GM18868 (cell line): ENCODE measurements at regions not wholly inside any gene's neighbourhood (a gene's known extent, or its start where the extent isn't known, plus 50 kb on each side); places are given as distances from the start of the nearest gene placed in this dataset.
"Not testable (repeated sequence)": the region's sequence is repeated elsewhere in the genome, so short reads cannot be mapped to it uniquely, and the experiment has no call there.

Source experiments
- ATAC-seq: cut with Tn5 transposase; IDR thresholded peaks from one replicate; pipeline ENCODE4 v1.9.1; 2021; ENCODE audit warnings: mild to moderate bottlenecking, moderate library complexity; ENCODE audit not compliant: unreplicated experiment

- ATAC-seq: no peak
These were observed 114.3 kb downstream of the NPIPB5 start for GRCh38 chr16:22624800-22625533.

GRCh38 chr16:22625967-22626366 is 115.3 kb downstream of the NPIPB5 start:
- no peak for ATAC-seq

- no peak for ATAC-seq
These were observed 116.4 kb downstream of the NPIPB5 start for GRCh38 chr16:22627043-22627442.

- no peak for ATAC-seq
These were observed 118.3 kb downstream of the NPIPB5 start for GRCh38 chr16:22628994-22629393.

GRCh38 chr16:22630242-22630641 is 119.6 kb downstream of the NPIPB5 start:
- no peak for ATAC-seq

GRCh38 chr16:22631264-22631663 is 120.6 kb downstream of the NPIPB5 start:
- ATAC-seq: no peak

GRCh38 chr16:22632606-22633005 is 121.9 kb downstream of the NPIPB5 start:
- no peak for ATAC-seq

GRCh38 chr16:22633280-22633679 is 122.6 kb downstream of the NPIPB5 start:
- ATAC-seq: no peak

- no peak for ATAC-seq
These were observed 123.1 kb downstream of the NPIPB5 start for GRCh38 chr16:22633799-22634198.

GRCh38 chr16:22634954-22635353 is 124.3 kb downstream of the NPIPB5 start:
- ATAC-seq: no peak

- ATAC-seq: no peak
These were observed 124.7 kb downstream of the NPIPB5 start for GRCh38 chr16:22635357-22635761.

GRCh38 chr16:22635801-22636200 is 125.1 kb downstream of the NPIPB5 start:
- ATAC-seq: no peak

- no peak for ATAC-seq
These were observed 127.9 kb downstream of the NPIPB5 start for GRCh38 chr16:22638393-22639206.

GRCh38 chr16:22641131-22641628 is 130.5 kb downstream of the NPIPB5 start:
- ATAC-seq: no peak

- no peak for ATAC-seq
These were observed 131.9 kb downstream of the NPIPB5 start for GRCh38 chr16:22642416-22643088.

- not testable (repeated sequence) for ATAC-seq
These were observed 132.5 kb downstream of the NPIPB5 start for GRCh38 chr16:22643203-22643602.

- ATAC-seq: no peak
These were observed 133.2 kb downstream of the NPIPB5 start for GRCh38 chr16:22643886-22644285.

- no peak for ATAC-seq
These were observed 135.2 kb downstream of the NPIPB5 start for GRCh38 chr16:22645868-22646267.

- no peak for ATAC-seq
These were observed 136.4 kb downstream of the NPIPB5 start for GRCh38 chr16:22646948-22647556.

GRCh38 chr16:22648141-22648540 is 137.4 kb downstream of the NPIPB5 start:
- no peak for ATAC-seq

GRCh38 chr16:22648941-22649340 is 138.2 kb downstream of the NPIPB5 start:
- no peak for ATAC-seq
